Mucosa of descending colon (tissue), 3 donors: ENCODE measurements at regions not wholly inside any gene's neighbourhood (a gene's known extent, or its start where the extent isn't known, plus 50 kb on each side); places are given as distances from the start of the nearest gene placed in this dataset.
A peak's percentile ranks its signal among the peaks of the same experiment; 100 is the strongest.
"Not testable (repeated sequence)": the region's sequence is repeated elsewhere in the genome, so short reads cannot be mapped to it uniquely, and the experiment has no call there.

Experiments used
- ATAC-seq: fragments of 200-7000 bp; cut with Tn5 transposase; one replicate; pipeline ENCODE4 v1.9.1; 2020; ENCODE audit warnings: mild to moderate bottlenecking, moderate library complexity
- DNase-seq, 3 donors: peaks; one replicate each; pipeline ENCODE4 v3.0.0-alpha.2; 2020
- H3K36me3 ChIP-seq: fragments of 200-600 bp; one replicate; pipeline ENCODE4 v1.8.0; 2021; ENCODE audit warnings: low read depth, mild to moderate bottlenecking
- H3K4me1 ChIP-seq: fragments of 200-600 bp; one replicate; pipeline ENCODE4 v1.8.0; 2021; ENCODE audit warnings: low read depth, mild to moderate bottlenecking
- H3K4me3 ChIP-seq: fragments of 200-600 bp; one replicate; pipeline ENCODE4 v1.8.0; 2021; ENCODE audit warnings: mild to moderate bottlenecking
- H3K9me3 ChIP-seq: fragments of 200-600 bp; one replicate; pipeline ENCODE4 v1.8.0; 2021; ENCODE audit warnings: mild to moderate bottlenecking
- intact Hi-C, 2 donors: fragments of 100-400 bp; cut with DNase I in 1 of 2; cut with micrococcal nuclease in 1 of 2; formaldehyde crosslinking; loops; one replicate each; pipeline versions ENCODE4 v1.11.0 to v1.11.1; 2022; cut with DNase I, micrococcal nuclease
- donor health status: DM: no; HTN: no; CAD: no; lungs with moderate emphysema.
- donor health status: DM: no; HTN: no; CAD: no.
- donor health status: DM: no; HTN: yes; CAD: no.

DNA sequence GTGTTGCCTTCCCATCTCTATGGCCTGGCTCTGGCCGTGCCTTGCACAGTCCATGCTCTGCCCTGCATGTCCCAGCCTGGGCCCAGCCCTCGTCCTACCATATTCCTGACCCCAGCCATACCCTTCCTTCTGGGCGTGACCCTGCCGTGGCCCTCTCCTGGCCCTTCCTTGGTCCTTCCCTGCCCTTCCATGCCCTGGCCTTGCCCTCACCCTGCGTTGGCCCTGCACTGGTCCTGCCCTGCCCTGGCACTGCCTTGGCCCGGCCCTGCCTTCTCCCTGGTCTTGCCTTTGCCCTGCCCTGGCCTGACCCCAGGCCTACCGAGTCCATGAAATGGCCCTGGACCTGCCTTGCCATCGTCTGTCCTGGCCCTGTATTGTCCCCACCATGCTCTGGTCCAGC, 1561.8 kb downstream of the RPIA start:
- H3K9me3 ChIP-seq, H3K36me3 ChIP-seq, DNase-seq, H3K4me3 ChIP-seq, H3K4me1 ChIP-seq, ATAC-seq, intact Hi-C loops: not testable (repeated sequence)

GRCh38 chr2:90266888-90267287, 1575.4 kb downstream of the RPIA start:
- DNase-seq, H3K36me3 ChIP-seq, H3K4me3 ChIP-seq, intact Hi-C loops, ATAC-seq, H3K9me3 ChIP-seq, H3K4me1 ChIP-seq: not testable (repeated sequence)

- H3K9me3 ChIP-seq, H3K4me1 ChIP-seq, H3K36me3 ChIP-seq, intact Hi-C loops, ATAC-seq, H3K4me3 ChIP-seq, DNase-seq: not testable (repeated sequence)
Measured at GRCh38 chr2:90287751-90288150, 1596.3 kb downstream of the RPIA start.

DNA sequence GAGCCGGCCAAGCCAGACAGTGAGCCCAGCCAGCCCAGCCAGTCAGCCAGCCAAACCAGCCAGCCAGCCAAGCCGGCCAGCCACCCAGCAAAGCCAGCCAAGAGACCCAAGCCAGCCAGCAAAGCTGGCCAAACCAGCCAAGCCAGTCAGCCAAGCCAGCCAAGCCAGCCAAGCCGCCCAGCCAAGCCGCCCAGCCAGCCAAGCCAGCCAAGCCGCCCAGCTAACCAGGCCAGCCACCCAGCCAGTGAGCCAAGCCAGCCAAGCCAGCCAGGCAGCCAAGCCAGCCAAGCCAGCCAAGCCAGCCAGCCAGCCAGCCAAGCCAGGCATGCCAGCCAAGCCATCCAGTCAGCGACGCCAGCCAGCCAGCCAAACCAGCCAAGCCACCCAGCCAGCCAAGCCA, 1596.9 kb downstream of the RPIA start:
- DNase-seq, ATAC-seq, H3K9me3 ChIP-seq, H3K4me3 ChIP-seq, intact Hi-C loops, H3K4me1 ChIP-seq, H3K36me3 ChIP-seq: not testable (repeated sequence)

GRCh38 chr2:90289291-90289980, 1598.0 kb downstream of the RPIA start:
- H3K36me3 ChIP-seq, DNase-seq, H3K4me1 ChIP-seq, intact Hi-C loops, H3K9me3 ChIP-seq, H3K4me3 ChIP-seq, ATAC-seq: not testable (repeated sequence)

DNA sequence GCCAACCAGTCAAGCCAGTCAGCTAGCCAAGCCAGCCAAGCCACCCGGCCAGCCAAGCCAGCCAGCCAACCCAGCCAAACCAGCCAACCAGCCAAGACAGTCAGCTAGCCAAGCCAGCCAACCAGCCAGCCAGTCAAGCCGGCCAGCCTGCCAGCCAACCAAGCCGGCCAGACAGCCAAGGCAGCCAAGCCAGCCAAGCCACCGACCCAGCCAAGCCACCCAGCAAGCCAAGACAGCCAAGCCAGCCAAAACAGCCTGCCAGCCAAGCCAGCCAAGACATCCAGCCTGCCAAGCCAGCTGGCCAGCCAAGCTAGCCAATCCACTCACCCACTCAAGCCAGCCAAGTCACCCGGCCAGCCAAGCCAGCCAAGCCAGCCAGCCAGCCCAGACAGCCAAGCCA, 1599.2 kb downstream of the RPIA start:
- ATAC-seq, H3K4me1 ChIP-seq, DNase-seq, intact Hi-C loops, H3K36me3 ChIP-seq, H3K9me3 ChIP-seq, H3K4me3 ChIP-seq: not testable (repeated sequence)

GRCh38 chr2:90291168-90291883, 1599.9 kb downstream of the RPIA start:
- H3K4me1 ChIP-seq, ATAC-seq, intact Hi-C loops, H3K36me3 ChIP-seq, H3K4me3 ChIP-seq, H3K9me3 ChIP-seq: not testable (repeated sequence)
- DNase-seq = peak in 1 of 3 donors; percentile 68

- H3K36me3 ChIP-seq, DNase-seq, H3K9me3 ChIP-seq, ATAC-seq, H3K4me1 ChIP-seq, H3K4me3 ChIP-seq, intact Hi-C loops: not testable (repeated sequence)
Measured at GRCh38 chr2:90291934-90292333, 1600.5 kb downstream of the RPIA start.

DNA sequence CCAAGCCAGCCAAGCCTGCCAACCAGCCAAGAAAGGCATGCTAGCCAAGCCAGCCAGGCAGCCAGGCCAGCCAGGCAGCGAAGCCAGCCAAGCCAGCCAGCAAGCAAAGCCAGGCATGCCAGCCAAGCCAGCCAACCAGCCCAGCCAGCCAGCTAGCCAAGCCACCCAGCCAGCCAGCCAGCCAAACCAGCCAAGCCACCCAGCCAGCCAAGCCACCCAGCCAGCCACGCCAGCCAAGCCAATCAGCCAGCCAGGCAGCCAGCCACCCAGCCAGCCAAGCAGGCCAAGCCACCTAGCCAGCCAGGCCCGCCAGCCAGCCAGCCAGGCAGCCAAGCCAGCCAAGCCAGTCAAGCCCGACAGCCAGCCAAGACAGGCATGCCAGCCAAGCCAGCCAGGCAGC, 1601.0 kb downstream of the RPIA start:
- intact Hi-C loops, DNase-seq: not testable (repeated sequence)

DNA sequence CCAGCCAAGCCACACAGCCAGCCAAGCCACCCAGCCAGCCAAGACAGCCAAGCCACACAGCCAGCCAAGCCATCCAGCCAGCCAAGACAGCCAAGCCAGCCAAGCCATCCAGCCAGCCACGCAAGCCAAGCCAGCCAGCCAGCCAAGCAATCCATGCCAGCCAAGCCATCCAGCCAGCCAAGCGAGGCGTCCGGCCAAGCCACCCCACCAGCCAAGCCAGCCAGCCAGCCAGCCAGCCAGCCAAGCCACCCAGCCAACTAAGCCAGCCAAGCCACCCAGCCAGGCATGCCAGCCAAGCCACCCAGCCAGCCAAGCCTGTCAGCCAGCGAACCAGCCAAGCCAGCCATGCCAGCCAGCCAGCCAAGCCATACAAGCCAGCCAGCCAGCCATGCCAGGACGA, 1601.8 kb downstream of the RPIA start:
- H3K4me3 ChIP-seq, H3K4me1 ChIP-seq, H3K36me3 ChIP-seq, ATAC-seq, H3K9me3 ChIP-seq, intact Hi-C loops: not testable (repeated sequence)
- peak in 1 of 3 donors; percentile 65 for DNase-seq

More for the DNA sequence above, 1601.0 kb downstream of the RPIA start:
- H3K9me3 ChIP-seq, H3K36me3 ChIP-seq, H3K4me1 ChIP-seq, H3K4me3 ChIP-seq, ATAC-seq: not testable (repeated sequence)

GRCh38 chr2:90293806-90294205, 1602.3 kb downstream of the RPIA start:
- intact Hi-C loops, H3K4me1 ChIP-seq, H3K9me3 ChIP-seq, ATAC-seq, H3K4me3 ChIP-seq, DNase-seq, H3K36me3 ChIP-seq: not testable (repeated sequence)

DNA sequence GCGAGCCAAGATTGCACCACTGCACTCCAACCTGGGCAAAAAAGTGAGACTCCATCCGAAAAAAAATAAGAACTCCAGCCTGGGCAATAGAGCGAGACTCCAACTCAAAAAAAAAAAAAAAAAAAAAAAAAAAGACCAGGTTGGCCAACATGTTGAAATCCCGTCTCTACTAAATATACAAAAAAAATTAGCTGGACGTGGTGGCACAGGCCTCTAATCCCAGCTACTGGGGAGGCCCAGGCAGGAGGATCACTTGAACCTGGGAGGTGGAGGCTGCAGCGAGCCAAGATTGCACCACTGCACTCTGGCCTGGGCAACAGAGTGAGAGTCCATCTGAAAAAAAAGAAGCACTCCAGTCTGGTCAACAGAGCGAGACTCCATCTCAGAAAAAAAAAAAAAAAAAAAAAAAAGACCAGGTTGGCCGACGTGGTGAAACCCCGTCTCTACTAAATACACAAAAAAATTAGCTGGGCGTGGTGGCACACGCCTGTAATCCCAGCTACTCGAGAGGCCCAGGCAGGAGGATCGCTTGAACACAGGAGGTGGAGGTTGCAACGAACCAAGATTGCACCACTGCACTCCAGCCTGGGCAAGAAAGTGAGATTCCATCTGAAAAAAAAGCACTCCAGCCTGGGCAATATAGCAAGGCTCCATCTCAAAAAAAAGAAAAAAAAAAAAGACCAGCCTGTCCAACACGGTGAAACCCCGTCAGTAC, 1603.7 kb downstream of the RPIA start:
- H3K36me3 ChIP-seq, H3K9me3 ChIP-seq, H3K4me1 ChIP-seq, ATAC-seq, intact Hi-C loops, H3K4me3 ChIP-seq, DNase-seq: not testable (repeated sequence)

DNA sequence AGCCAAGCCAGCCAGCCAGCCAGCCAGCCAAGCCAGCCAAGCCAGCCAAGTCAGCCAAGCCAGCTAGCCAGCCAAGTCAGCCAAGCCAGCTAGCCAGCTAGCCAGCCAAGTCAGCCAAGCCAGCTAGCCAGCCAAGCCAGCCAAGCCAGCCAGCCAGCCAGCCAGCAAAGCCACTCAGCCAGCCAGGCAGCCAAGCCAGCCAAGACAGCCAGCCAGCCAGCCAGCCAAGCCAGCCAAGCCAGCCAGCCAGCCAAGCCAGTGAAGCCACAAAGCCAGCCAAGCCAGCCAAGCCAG, 1605.0 kb downstream of the RPIA start:
- ATAC-seq, H3K4me1 ChIP-seq, H3K36me3 ChIP-seq, H3K9me3 ChIP-seq, intact Hi-C loops, H3K4me3 ChIP-seq: not testable (repeated sequence)
- peak in 1 of 3 donors; percentile 54 for DNase-seq

- H3K4me3 ChIP-seq, H3K9me3 ChIP-seq, H3K4me1 ChIP-seq, H3K36me3 ChIP-seq, ATAC-seq, intact Hi-C loops, DNase-seq: not testable (repeated sequence)
Measured at GRCh38 chr2:90297701-90298100, 1606.2 kb downstream of the RPIA start.
